B cell (primary cell): ENCODE measurements at regions not wholly inside any gene's neighbourhood (a gene's known extent, or its start where the extent isn't known, plus 50 kb on each side); places are given as distances from the start of the nearest gene placed in this dataset.

Source experiments
- ATAC-seq: fragments of 200-7000 bp; cut with Tn5 transposase; one replicate; pipeline ENCODE4 v1.10.0; 2021; ENCODE audit warnings: low read depth, mild to moderate bottlenecking, moderate number of reproducible peaks, moderate library complexity
- CTCF ChIA-PET: fragments of 350-600 bp; sonication (Branson Sonifier 250); formaldehyde crosslinking; loops from one replicate; lab custom pipeline; 2021; ENCODE audit warnings: antibody characterized with exemption, inconsistent platforms; lab: Charles Lee
- POLR2A ChIA-PET: fragments of 350-600 bp; sonication (Branson Sonifier 250); formaldehyde crosslinking; loops from one replicate; lab custom pipeline; 2021; ENCODE audit warnings: antibody characterized with exemption; lab: Charles Lee
- DNase-seq: peaks from one replicate; pipeline ENCODE4 v3.0.0; 2013
- H2AFZ ChIP-seq: 2 replicates; pipeline ENCODE4 v1.6.1; 2012; ENCODE audit warnings: mild to moderate bottlenecking, low read depth, low read length; ENCODE audit not compliant: insufficient read depth, poor library complexity, severe bottlenecking
- H3K27ac ChIP-seq, 2 donors: 1 replicate in 1 of 2; 2 replicates in 1 of 2; pipeline ENCODE4 v1.5.1; 2012 to 2013; ENCODE audit warnings: low read length in 2 of 2, mild to moderate bottlenecking in 2 of 2, moderate library complexity in 1 of 2
- H3K27me3 ChIP-seq, 4 experiments: fragments of 200-600 bp in 1 of 4; sonication (generic) in 1 of 4; replicated peaks in 1 of 4; 1 replicate in 2 of 4; 2 replicates in 2 of 4; pipeline versions ENCODE4 v1.6.1 to v1.7.0; 2013 to 2016; ENCODE audit warnings: low read length in 3 of 4, mild to moderate bottlenecking in 2 of 4, mixed read lengths in 1 of 4, moderate library complexity in 1 of 4; ENCODE audit not compliant: insufficient read depth in 4 of 4, control insufficient read depth in 3 of 4; ENCODE audit errors: control extremely low read depth in 1 of 4
- H3K36me3 ChIP-seq, 2 experiments: replicated peaks in 1 of 2; 1 replicate in 1 of 2; 2 replicates in 1 of 2; pipeline versions ENCODE4 v1.6.1 to v1.7.1; 2013; ENCODE audit warnings: low read length in 1 of 2; ENCODE audit not compliant: insufficient read depth in 2 of 2, control insufficient read depth in 1 of 2; ENCODE audit errors: control extremely low read depth in 1 of 2, extremely low read depth in 1 of 2
- H3K4me1 ChIP-seq, 2 donors: fragments of 200-600 bp in 1 of 2; sonication (generic) in 1 of 2; 1 replicate in 1 of 2; 2 replicates in 1 of 2; pipeline versions ENCODE4 v1.5.1 to v1.6.1; 2013 to 2017; ENCODE audit warnings: low read length in 2 of 2; ENCODE audit not compliant: control insufficient read depth in 2 of 2, insufficient read depth in 2 of 2
- H3K4me2 ChIP-seq: replicated peaks from 2 replicates; pipeline ENCODE3; 2012; ENCODE audit warnings: mild to moderate bottlenecking, low read depth, low read length; ENCODE audit not compliant: poor library complexity, severe bottlenecking
- H3K4me3 ChIP-seq, 5 experiments: fragments of 200-600 bp in 1 of 5; sonication (generic) in 1 of 5; 1 replicate in 3 of 5; 2 replicates in 2 of 5; pipeline versions ENCODE4 v1.5.1 to v1.7.0; 2011 to 2016; ENCODE audit warnings: low read length in 4 of 5, mild to moderate bottlenecking in 4 of 5, low read depth in 2 of 5, control low read depth in 1 of 5, moderate library complexity in 1 of 5; ENCODE audit not compliant: insufficient read depth in 1 of 5; ENCODE audit errors: control extremely low read depth in 1 of 5, extremely low read depth in 1 of 5
- H3K79me2 ChIP-seq: fragments of 200-600 bp; sonication (generic); one replicate; pipeline ENCODE4 v1.6.0; 2016; ENCODE audit warnings: low read length; ENCODE audit not compliant: control insufficient read depth, insufficient read depth
- H3K9ac ChIP-seq: fragments of 200-600 bp; sonication (generic); 2 replicates; pipeline ENCODE4 v1.6.1; 2017; ENCODE audit warnings: mild to moderate bottlenecking, low read length, moderate library complexity
- H3K9me3 ChIP-seq, 3 donors: one replicate each; pipeline versions ENCODE4 v1.6.1 to v1.7.1; 2013; ENCODE audit warnings: low read length in 2 of 3; ENCODE audit not compliant: control insufficient read depth in 2 of 3, insufficient read depth in 1 of 3; ENCODE audit errors: control extremely low read depth in 1 of 3
- H4K20me1 ChIP-seq: 2 replicates; pipeline ENCODE4 v1.6.0; 2012; ENCODE audit warnings: mild to moderate bottlenecking, low read length; ENCODE audit not compliant: insufficient read depth, control insufficient read depth, poor library complexity, severe bottlenecking
- H3K27ac Mint-ChIP-seq: one replicate; pipeline ENCODE4 v1.8.0; 2021; ENCODE audit warnings: mixed read lengths
- H3K27me3 Mint-ChIP-seq: one replicate; pipeline ENCODE4 v1.8.0; 2021; ENCODE audit warnings: mixed read lengths
- H3K4me1 Mint-ChIP-seq: one replicate; pipeline ENCODE4 v1.8.0; 2021; ENCODE audit warnings: mixed read lengths
- H3K4me3 Mint-ChIP-seq: one replicate; pipeline ENCODE4 v1.8.0; 2021; ENCODE audit warnings: mixed read lengths
- H3K9me3 Mint-ChIP-seq: one replicate; pipeline ENCODE4 v1.8.0; 2022; ENCODE audit warnings: mixed read lengths; ENCODE audit not compliant: insufficient read depth
- CTCF ChIP-seq: fragments of 200-600 bp; IDR thresholded peaks from one replicate; pipeline ENCODE4 v1.8.0; 2022; ENCODE audit warnings: antibody characterized with exemption, mild to moderate bottlenecking
- EZH2 ChIP-seq: IDR thresholded peaks from 2 replicates; pipeline ENCODE4 v1.6.1; 2012; ENCODE audit warnings: borderline replicate concordance, low read depth, mild to moderate bottlenecking, moderate library complexity, low read length; ENCODE audit not compliant: insufficient read depth, poor library complexity, severe bottlenecking
- WGBS: methylation state at CpG from one replicate; pipeline ENCODE4 v1.1.5; 2013; ENCODE audit warnings: missing lambda C conversion rate; ENCODE audit not compliant: insufficient coverage; 5-methylcytosine and 5-hydroxymethylcytosine counted together
- intact Hi-C: fragments of 100-400 bp; cut with micrococcal nuclease; formaldehyde crosslinking; loops from one replicate; pipeline ENCODE4 v1.10.0; 2022

DNA sequence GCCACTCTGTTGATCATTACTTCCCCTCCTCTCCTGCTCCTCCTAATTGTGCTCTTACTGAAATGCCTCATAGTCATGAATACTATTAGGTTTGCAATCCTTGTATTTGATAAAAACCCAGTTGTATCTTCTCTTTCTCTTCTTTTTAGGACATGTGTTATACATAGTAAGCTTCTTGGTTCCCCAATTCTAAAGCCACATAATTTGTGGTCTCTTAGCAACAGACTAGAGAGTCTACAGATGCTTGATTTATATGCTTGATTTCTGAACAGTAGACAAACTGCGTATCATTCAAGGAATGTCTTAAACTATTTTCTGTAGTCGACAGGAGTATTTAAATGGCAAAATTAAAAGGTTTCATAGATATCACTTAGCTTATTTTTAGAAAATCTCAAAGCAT, 1598.9 kb downstream of the PLA2G4A start:
- no peak for DNase-seq
- ChIA-PET CTCF (no interaction called here), POLR2A (no interaction called here)
- no peak overlapping the region for H3K4me3 Mint-ChIP-seq
- no CpG with 5 or more reads among the region's 2 CpGs for WGBS
- no peak overlapping the region for H3K9ac ChIP-seq
- no peak overlapping the region for H3K27ac ChIP-seq
- no peaks in the 10 kb centered on the region for H3K27me3 Mint-ChIP-seq
- TF ChIP-seq EZH2 = no peak
- TF ChIP-seq CTCF = no peak
- H3K79me2 ChIP-seq = no peaks in the 10 kb centered on the region
- H4K20me1 ChIP-seq = no peaks in the 10 kb centered on the region
- no peaks in the 10 kb centered on the region for H3K4me1 ChIP-seq
- no peaks in the 10 kb centered on the region for H3K4me1 Mint-ChIP-seq
- H3K9me3 ChIP-seq = no peaks in the 10 kb centered on the region
- no peak for ATAC-seq
- H3K4me3 ChIP-seq = no peak overlapping the region
- no peaks in the 10 kb centered on the region for H3K36me3 ChIP-seq
- H3K27me3 ChIP-seq = no peaks in the 10 kb centered on the region
- no peak overlapping the region for H3K4me2 ChIP-seq
- no peak overlapping the region for H2AFZ ChIP-seq
- H3K27ac Mint-ChIP-seq = no peak overlapping the region
- intact Hi-C loops = no loop called here
- no peaks in the 10 kb centered on the region for H3K9me3 Mint-ChIP-seq

DNA sequence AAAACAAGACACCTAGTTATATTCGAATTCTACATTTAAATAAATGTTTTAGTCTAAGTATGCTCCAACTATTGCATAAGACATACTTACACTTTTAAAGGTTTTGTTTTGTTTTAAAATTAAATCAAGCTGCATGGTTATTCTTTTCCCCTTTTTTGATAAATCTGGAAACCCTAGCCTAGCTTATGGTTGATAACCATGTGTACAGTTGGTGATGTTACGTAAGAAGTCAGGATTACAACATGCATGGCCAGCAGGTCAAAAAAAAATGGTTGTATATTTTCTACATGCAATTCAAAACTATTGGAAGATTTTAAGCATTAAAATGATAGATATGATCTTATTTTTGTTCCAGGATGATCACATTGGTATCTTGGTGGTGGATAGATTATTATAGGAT, 1600.6 kb downstream of the PLA2G4A start:
- Mint-ChIP-seq H3K27ac (no peak overlapping the region), H3K9me3 (no peaks in the 10 kb centered on the region), H3K27me3 (no peaks in the 10 kb centered on the region), H3K4me3 (no peak overlapping the region), H3K4me1 (no peaks in the 10 kb centered on the region)
- Histone ChIP-seq H3K79me2 (no peaks in the 10 kb centered on the region), H3K4me1 (no peaks in the 10 kb centered on the region), H2AFZ (no peak overlapping the region), H3K4me2 (no peak overlapping the region), H3K27ac (no peak overlapping the region), H3K4me3 (no peak overlapping the region), H3K27me3 (no peaks in the 10 kb centered on the region), H3K36me3 (no peaks in the 10 kb centered on the region), H3K9me3 (no peaks in the 10 kb centered on the region), H3K9ac (no peak overlapping the region), H4K20me1 (no peaks in the 10 kb centered on the region)
- no peak for ATAC-seq
- no peak for DNase-seq
- intact Hi-C loops = no loop called here
- WGBS = no CpG with 5 or more reads among the region's 2 CpGs
- ChIA-PET POLR2A (no interaction called here), CTCF (no interaction called here)
- TF ChIP-seq CTCF (no peak), EZH2 (no peak)
